Right forelimb (tissue), 1 donor: ENCODE measurements at regions not wholly inside any gene's neighbourhood (a gene's known extent, or its start where the extent isn't known, plus 50 kb on each side); places are given as distances from the start of the nearest gene placed in this dataset.
"Not testable (repeated sequence)": the region's sequence is repeated elsewhere in the genome, so short reads cannot be mapped to it uniquely, and the experiment has no call there.

ENCODE experiments used
- DNase-seq: peaks from one replicate; pipeline ENCODE4 v3.0.0-alpha.2; 2018

DNA sequence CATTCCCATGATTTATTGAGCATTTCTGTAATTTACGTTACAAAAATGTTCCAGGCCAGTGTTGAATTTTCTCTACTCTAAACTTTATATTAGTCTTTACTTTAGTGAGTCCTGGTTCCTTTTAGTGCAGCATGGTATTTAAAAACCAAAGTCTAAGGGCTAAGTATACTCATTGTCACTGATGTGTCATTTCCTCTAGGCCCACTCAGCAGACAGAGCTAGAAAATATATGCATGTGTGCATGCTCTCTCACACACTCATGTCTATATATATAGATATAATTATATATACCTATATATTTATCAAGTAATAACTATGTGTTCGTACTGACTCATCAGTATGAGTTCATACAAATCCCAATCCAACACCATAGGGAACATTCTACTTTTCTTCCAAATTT is 132.5 kb upstream of the SLC8A1 start:
- no peak for DNase-seq

- DNase-seq = no peak
These were observed 139.9 kb upstream of the SLC8A1 start for GRCh38 chr2:40591774-40592173.

DNA sequence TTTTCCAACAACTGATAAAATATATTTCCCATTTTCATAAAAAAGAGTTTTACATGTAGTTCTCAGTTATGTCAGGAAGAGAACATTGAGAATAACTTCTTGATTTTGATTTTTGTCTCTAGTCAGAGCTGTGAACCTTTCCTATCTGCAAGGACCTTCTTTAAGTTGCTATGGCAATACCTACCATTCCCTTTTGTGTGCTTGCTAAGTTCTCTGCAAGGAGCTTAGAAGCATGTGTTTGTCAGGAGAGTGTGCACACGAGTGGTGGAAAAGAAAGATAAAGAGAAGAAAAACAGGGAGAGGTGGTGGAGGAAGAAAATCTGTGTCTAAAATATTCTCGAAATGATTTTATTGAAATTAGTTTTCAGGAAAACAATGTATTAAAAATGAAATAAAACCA is 140.3 kb upstream of the SLC8A1 start:
- no peak for DNase-seq

DNA sequence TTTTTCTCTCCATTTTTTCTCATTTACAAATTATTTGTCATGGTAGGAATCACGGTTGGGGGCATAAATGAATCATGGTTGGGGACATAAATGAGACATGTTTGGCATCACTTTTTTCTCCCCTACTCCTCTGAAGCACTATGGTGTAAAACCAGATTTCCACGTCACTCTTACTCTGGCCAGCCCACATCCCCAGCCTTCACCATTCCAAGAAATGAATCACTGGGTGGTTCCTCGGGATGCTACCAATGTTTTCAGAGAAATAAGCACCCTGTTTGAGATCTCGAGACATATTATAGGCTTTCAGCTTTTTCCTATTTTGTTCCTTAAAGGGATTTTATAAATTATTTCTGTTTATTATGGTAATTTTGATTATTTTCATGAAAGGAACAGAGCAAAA is 155.0 kb upstream of the SLC8A1 start:
- DNase-seq = no peak

DNA sequence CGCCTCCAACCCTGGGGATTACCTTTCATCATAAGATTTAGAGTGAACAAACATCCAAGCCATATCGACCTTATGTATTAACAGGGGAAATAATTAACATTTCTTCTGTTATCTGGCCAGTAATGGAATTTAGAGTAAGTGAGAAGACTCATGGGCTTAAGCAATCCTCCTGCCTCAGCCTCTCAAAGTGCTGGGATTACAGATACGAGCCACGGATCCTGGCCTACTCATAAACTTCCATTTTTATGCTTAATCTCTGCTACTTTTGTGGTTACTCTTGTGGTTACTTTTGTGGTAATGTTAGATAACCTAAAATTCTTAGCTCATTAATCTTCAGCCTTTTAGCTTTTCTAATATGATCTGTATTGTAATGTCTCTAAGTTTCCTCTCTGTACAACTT is 159.3 kb upstream of the SLC8A1 start:
- DNase-seq = no peak

- no peak for DNase-seq
These were observed 174.0 kb upstream of the SLC8A1 start for GRCh38 chr2:40625849-40626248.

DNA sequence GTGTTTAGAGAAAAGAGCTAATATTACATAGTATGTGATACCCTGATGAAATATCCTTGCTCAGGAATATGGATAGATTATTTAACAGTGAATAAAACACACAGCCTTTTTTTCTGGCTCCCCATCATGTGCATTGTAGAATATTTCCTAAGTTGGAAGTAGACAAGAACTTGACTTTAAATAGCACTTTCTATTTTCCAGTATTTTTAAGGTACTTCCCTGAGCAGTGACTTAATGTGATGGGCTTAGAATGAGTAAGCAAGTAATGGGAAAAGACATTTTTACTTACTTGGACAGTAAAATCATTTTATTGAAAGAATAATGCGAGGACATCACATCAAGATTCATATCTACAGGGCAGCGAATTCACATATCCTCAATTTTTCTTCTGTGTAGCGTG is 176.7 kb upstream of the SLC8A1 start:
- DNase-seq = no peak

- DNase-seq = no peak
These were observed 178.0 kb upstream of the SLC8A1 start for GRCh38 chr2:40629768-40630434.

DNA sequence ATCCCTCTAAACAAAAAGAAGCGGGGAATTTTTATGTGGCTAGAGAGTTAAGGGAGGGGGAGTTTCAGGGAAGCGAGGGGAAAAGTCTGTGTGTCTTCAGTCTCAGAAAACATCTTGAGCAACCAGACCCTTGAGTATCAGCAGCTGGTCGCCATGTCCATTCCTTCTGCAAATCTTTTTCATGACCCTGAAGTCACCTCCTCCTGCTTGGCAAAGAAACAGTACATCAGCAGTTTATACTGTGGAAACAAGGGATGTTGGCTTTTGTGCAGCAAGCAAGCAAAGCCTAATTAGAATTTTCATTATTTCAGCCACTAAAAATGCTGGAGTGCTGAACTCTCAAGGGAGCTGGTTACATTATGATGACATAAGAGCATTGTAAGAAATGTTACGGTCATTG is 187.4 kb upstream of the SLC8A1 start:
- DNase-seq = no peak

- DNase-seq = no peak
These were observed 190.3 kb upstream of the SLC8A1 start for GRCh38 chr2:40642237-40642636.

DNA sequence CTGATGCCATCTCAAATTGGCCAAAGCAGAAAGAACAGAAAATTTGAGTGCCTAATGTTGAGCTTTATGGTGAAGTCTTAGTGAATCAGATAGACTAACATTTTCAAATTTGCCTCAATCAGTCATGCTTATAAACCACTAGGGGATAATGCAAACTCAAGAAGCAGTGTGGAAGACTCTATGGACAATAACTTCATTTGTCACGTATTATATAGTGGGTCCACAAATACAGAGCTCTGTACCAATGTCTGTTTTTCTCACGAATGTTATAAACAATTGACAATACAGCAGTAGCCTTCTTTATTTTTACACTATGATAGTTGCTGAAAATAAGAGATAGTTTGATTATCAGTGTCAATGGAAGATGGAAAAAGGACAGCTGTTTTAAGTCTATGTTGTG is 190.8 kb upstream of the SLC8A1 start:
- no peak for DNase-seq

DNA sequence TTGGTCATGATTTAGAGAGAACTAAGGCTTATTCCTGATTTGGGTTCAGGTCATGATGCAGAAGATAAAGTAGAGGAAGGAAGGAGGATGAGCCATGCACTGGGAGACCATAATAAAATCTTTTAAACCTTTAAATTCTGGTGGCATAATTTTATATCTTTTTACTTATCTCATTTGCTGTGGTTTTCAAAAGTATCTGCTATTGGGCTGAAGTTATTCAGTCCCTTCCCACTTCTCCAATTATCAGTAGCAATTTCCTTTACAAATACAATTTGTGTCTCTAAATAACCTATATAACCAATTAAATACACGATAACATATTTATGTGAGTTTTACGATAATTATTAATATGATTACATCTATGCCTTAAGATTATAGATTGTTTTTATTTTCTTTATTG is 194.8 kb upstream of the SLC8A1 start:
- DNase-seq = no peak

DNA sequence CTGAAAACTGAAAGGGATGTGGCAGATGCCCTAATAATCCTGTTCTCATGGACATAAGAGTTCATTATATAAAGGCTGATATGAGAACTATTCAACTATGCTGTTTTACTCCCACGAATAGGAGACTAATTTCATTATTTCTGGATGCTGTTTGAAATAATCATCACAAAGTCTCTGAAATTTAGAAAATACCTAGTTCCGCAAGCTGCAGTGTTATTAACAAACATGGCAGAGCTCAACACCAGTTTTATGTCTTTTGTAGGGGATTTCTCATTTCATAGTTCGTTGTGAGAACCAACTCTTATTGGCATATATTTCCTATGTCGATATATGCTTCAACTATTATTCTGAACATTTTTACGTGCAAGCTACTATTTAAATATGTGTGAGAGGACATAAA is 200.3 kb upstream of the SLC8A1 start:
- no peak for DNase-seq

GRCh38 chr2:40653829-40654228 is 201.9 kb upstream of the SLC8A1 start:
- no peak for DNase-seq

- DNase-seq = no peak
These were observed 202.5 kb upstream of the SLC8A1 start for GRCh38 chr2:40654346-40654745.

- peak; percentile 43 for DNase-seq
These were observed 207.1 kb upstream of the SLC8A1 start for GRCh38 chr2:40658941-40659340.

GRCh38 chr2:40665493-40666232 is 213.8 kb upstream of the SLC8A1 start:
- no peak for DNase-seq

GRCh38 chr2:40666398-40666797 is 214.5 kb upstream of the SLC8A1 start:
- no peak for DNase-seq

GRCh38 chr2:40668425-40668824 is 216.5 kb upstream of the SLC8A1 start:
- no peak for DNase-seq

DNA sequence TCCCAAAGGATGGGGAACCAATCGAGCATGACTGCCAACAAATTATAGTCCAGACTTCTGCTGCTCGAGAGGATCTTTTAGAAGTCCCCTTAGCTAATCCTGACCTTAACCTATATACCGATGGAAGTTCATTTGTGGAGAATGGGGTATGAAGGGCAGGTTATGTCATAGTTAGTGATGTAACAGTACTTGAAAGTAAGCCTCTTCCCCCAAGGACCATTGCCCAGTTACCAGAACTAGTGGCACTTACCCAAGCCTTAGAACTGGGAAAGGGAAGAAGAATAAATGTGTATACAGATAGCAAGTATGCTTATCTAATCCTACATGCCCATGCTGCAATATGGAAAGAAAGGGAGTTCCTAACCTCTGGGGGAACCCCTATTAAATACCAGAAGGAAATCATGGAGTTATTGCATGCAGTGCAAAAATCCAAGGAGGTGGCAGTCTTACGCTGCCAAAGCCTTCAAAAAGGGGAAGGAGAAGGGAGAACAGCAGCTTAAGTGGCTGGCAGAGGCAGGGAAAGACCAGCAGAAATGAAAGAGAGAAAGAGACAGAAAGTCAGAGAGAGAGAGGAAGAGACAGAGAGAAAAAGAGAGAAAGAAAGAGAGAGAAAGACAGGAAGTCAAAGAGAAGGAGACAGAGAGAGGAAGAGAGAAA is 224.4 kb upstream of the SLC8A1 start:
- not testable (repeated sequence) for DNase-seq

DNA sequence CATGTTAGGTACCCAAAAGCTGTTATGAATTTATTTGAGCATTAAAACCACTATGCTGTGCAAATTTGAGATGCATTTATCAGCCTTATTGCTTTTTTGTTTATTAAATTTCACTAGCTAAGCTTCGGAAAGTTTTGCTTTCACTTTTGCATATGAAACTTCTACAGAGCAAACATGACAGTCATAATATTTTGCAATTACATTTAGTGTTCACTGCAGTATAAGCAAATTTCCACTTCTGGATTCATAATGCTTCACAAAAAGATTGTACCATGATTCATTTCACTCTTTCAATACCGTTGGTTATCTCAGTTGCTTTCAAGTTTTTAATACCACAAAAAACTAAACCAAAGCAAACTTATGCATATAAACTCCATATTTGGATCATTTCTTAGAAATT is 228.7 kb upstream of the SLC8A1 start:
- DNase-seq = no peak

GRCh38 chr2:40690036-40690435 is 238.1 kb upstream of the SLC8A1 start:
- DNase-seq = no peak

DNA sequence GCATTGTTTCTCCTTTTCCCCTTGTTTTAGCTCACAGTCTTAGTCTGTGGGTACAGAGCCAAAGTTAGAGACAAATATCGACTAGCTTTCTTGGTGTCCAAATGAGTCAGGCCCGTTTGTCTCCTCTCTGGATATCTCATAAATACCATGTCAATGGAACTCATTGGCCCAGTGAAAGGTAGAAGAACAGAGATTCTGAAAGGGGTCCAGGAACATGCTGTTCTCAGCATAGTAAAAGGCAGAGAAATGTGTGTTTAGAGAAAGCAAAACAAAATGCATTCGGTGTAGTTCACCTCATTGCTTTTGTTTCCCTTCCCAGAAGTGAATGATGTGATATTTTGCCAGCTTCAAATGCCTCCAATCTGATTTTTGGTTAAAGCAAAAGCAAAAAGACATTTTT is 238.6 kb upstream of the SLC8A1 start:
- no peak for DNase-seq

GRCh38 chr2:40700231-40700954 is 248.5 kb upstream of the SLC8A1 start:
- DNase-seq = no peak
